Suprapubic skin (tissue), 4 donors: ENCODE measurements at regions not wholly inside any gene's neighbourhood (a gene's known extent, or its start where the extent isn't known, plus 50 kb on each side); places are given as distances from the start of the nearest gene placed in this dataset.

ENCODE experiments used
- CTCF ChIP-seq, 2 donors: fragments of 200-600 bp in 1 of 2; fragments of 450-650 bp in 1 of 2; sonication (generic) in 1 of 2; IDR thresholded peaks; one replicate each; pipeline ENCODE4 v1.5.1; 2016 to 2019; ENCODE audit warnings: antibody characterized with exemption in 2 of 2, mild to moderate bottlenecking in 1 of 2, moderate library complexity in 1 of 2
- POLR2A ChIP-seq, 2 donors: fragments of 450-650 bp; IDR thresholded peaks; one replicate each; pipeline ENCODE4 v1.6.1; 2017; ENCODE audit warnings: antibody characterized with exemption in 2 of 2, mild to moderate bottlenecking in 2 of 2, moderate library complexity in 2 of 2
- POLR2AphosphoS5 ChIP-seq, 3 donors: sonication (generic); formaldehyde crosslinking; IDR thresholded peaks; one replicate each; pipeline ENCODE4 v1.6.1; 2017; ENCODE audit warnings: antibody characterized with exemption in 3 of 3

GRCh38 chr11:92625894-92626293 is 343.6 kb upstream of the MTNR1B start:
- no peak for TF ChIP-seq CTCF (IDR thresholded peaks at IDR 0.05)
- no peak for TF ChIP-seq POLR2AphosphoS5 (IDR thresholded peaks at IDR 0.05)
- TF ChIP-seq POLR2A (IDR thresholded peaks at IDR 0.05) = no peak
